ENCODE measurements at regions not wholly inside any gene's neighbourhood (a gene's known extent, or its start where the extent isn't known, plus 50 kb on each side); places are given as distances from the start of the nearest gene placed in this dataset.

DNA sequence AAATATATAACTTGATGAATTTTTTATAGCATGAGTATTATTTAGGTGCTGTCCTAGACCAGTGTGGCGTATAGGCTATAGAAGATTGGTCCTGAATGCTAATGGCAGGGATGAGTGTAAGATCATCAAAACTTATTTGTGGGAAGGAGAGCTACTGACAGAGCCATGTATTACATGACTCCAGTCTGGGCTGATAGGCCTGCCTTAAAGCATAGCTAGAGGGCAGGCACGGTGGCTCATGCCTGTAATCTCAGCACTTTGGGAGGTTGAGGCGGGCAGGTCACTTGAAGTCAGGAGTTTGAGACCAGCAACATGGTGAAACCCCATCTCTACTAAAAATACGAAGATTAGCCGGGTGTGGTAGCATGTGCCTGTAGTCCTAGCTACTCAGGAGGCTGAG lies 198.1 kb upstream of the KLF14 start:
- Histone ChIP-seq H3K36me3 (ENCODE audit: low read depth, missing control alignments) (no peaks in the 10 kb centered on the region), H3K27ac (no peak overlapping the region), H3K4me1 (no peaks in the 10 kb centered on the region), H3K27me3 (no peaks in the 10 kb centered on the region), H3K4me3 (no peak overlapping the region), H3K9me3 (no peaks in the 10 kb centered on the region)
- TF ChIP-seq, protein P1, sequence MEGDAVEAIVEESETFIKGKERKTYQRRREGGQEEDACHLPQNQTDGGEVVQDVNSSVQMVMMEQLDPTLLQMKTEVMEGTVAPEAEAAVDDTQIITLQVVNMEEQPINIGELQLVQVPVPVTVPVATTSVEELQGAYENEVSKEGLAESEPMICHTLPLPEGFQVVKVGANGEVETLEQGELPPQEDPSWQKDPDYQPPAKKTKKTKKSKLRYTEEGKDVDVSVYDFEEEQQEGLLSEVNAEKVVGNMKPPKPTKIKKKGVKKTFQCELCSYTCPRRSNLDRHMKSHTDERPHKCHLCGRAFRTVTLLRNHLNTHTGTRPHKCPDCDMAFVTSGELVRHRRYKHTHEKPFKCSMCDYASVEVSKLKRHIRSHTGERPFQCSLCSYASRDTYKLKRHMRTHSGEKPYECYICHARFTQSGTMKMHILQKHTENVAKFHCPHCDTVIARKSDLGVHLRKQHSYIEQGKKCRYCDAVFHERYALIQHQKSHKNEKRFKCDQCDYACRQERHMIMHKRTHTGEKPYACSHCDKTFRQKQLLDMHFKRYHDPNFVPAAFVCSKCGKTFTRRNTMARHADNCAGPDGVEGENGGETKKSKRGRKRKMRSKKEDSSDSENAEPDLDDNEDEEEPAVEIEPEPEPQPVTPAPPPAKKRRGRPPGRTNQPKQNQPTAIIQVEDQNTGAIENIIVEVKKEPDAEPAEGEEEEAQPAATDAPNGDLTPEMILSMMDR (IDR thresholded peaks at IDR 0.05): no peak
- intact Hi-C loops (cut with DNase I; ENCODE audit: low total_unique reads): no loop called here
- DNase-seq: no peak
- 89 to 95% methylated on average over 5 of the region's 5 CpGs for WGBS, 2 donors

DNA sequence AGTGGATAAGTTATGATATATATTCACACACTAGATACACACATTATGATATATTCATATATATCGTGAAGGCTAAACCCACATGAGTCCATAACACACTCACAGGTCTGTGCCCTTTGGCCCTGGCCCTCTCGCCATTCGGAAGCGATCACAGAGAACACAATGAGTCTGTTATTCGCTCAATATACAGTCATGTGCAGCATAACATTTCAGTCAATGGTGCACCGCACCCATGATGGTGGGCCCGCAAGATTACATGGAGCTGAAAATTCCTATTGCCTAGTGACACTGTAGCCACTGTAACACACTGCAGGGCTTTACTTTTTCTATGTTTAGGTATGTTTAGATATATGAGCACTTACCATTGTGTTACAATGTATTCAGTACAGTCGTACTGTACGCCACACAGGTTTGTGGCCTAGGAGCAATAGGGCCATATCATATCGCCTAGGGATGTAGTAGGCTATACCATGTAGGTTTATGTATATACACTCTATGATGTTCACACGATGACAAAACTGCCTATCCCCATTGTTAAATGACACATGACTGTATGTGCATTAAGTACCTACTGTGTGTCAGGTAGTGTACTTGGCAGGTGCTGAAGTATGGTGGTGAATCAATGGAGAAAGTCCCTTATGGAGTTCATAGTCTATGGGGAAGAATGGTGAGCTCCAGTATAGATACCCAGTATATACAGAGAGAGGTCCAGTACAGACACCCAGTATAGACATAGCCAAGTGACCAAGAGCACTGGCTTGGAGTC lies 198.8 kb upstream of the KLF14 start:
- H3K27ac ChIP-seq: no peak overlapping the region
- WGBS, 2 donors: 87 to 89% methylated on average over 11 of the region's 11 CpGs
- H3K36me3 ChIP-seq (ENCODE audit: low read depth, missing control alignments): no peaks in the 10 kb centered on the region
- intact Hi-C loops (cut with DNase I; ENCODE audit: low total_unique reads): no loop called here
- H3K27me3 ChIP-seq: no peaks in the 10 kb centered on the region
- no peak overlapping the region for H3K4me3 ChIP-seq
- TF ChIP-seq POLR2A (IDR thresholded peaks at IDR 0.05): no peak
- TF ChIP-seq, protein P1 (IDR thresholded peaks at IDR 0.05): no peak
- DNase-seq: no peak
- no peaks in the 10 kb centered on the region for H3K9me3 ChIP-seq
- H3K4me1 ChIP-seq: no peaks in the 10 kb centered on the region

DNA sequence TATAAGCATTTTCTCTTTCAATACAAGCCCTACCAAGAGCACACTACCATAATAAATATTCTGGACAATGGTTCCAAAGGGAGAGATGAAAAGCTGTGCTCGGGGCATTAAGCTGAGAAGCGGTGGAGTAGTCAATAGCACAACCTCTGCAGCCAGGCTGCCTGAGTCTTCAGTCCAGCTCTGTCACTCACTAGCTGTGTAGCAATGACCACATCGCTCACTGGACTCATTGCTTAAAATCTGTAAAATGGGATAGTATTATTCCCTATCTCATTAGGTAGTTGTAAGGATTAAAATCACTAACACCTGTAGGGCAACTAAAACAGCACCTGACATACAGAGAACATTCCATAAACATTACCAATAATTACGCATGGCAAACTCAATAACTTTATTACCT lies 199.9 kb upstream of the KLF14 start:
- Histone ChIP-seq H3K4me1 (no peaks in the 10 kb centered on the region), H3K36me3 (ENCODE audit: low read depth, missing control alignments) (no peaks in the 10 kb centered on the region), H3K27ac (no peak overlapping the region), H3K27me3 (no peaks in the 10 kb centered on the region), H3K9me3 (no peaks in the 10 kb centered on the region), H3K4me3 (no peak overlapping the region)
- no peak for TF ChIP-seq POLR2A (IDR thresholded peaks at IDR 0.05)
- TF ChIP-seq, protein P1 (IDR thresholded peaks at IDR 0.05): no peak
- DNase-seq: no peak
- intact Hi-C loops (cut with DNase I; ENCODE audit: low total_unique reads): no loop called here
- WGBS, 2 donors: 71 to 93% methylated on average over 4 of the region's 4 CpGs

DNA sequence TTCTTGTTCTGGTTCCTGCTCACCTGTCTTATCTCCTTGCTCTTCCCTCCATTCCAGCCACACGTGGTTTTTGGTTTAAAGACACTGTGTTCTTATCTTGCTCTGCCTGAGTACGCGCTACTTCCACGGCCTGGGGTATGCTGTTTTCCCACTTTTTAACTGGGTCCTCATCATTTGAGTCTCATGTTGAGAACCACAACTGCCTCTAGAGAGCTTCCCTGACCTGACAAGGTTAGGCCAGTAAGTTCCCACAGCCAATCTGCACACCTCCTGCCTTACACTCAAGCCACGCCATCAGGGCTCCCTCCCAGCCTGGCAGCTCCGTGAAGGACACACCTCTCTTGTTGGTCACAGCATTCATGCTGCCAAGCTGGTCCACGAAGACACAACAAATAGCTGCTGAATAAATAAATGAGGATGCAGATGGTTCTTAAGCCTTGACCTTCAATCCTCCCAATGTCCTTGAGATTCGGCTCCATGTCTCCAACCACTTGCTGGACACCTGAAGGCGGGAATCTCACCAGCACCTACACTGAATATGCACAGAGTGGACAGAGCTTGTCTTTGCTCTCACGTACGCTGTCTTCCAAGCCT lies 201.7 kb upstream of the KLF14 start:
- H3K27me3 ChIP-seq: no peaks in the 10 kb centered on the region
- TF ChIP-seq POLR2A (IDR thresholded peaks at IDR 0.05): no peak
- TF ChIP-seq, protein P1 (IDR thresholded peaks at IDR 0.05): no peak
- H3K27ac ChIP-seq: no peak overlapping the region
- WGBS, 2 donors: 66 to 69% methylated on average over 11 of the region's 11 CpGs
- no peaks in the 10 kb centered on the region for H3K9me3 ChIP-seq
- no peak overlapping the region for H3K4me3 ChIP-seq
- H3K36me3 ChIP-seq (ENCODE audit: low read depth, missing control alignments): no peaks in the 10 kb centered on the region
- DNase-seq: no peak
- intact Hi-C loops (cut with DNase I; ENCODE audit: low total_unique reads): no loop called here
- peaks cover 9% of the 10 kb centered on the region for H3K4me1 ChIP-seq

Measured in testis (tissue), 2 donors.